WTC11 (cell line): ENCODE measurements at regions not wholly inside any gene's neighbourhood (a gene's known extent, or its start where the extent isn't known, plus 50 kb on each side); places are given as distances from the start of the nearest gene placed in this dataset.

Experiments
- CBFB ChIP-seq: sonication (generic); formaldehyde crosslinking; IDR thresholded peaks from 2 replicates; pipeline ENCODE4 v1.8.1; 2022; ENCODE audit warnings: mild to moderate bottlenecking, low read depth, missing genetic modification reagents
- CREB1 ChIP-seq: sonication (generic); formaldehyde crosslinking; IDR thresholded peaks from 2 replicates; pipeline ENCODE4 v1.8.0; 2023; ENCODE audit warnings: mild to moderate bottlenecking, missing genetic modification reagents
- TF ChIP-seq, protein P1 (sequence below): fragments of 200-600 bp; IDR thresholded peaks from 2 replicates; pipeline ENCODE4 v1.8.0; 2022; ENCODE audit warnings: antibody characterized with exemption
- TF ChIP-seq, protein P2 (sequence below): sonication (generic); formaldehyde crosslinking; conservative IDR thresholded peaks from 2 replicates; pipeline ENCODE4 v1.8.1; 2023; ENCODE audit warnings: mild to moderate bottlenecking, low read depth, missing genetic modification reagents, moderate library complexity

GRCh38 chr5:75891736-75892135 is 174.5 kb upstream of the POC5 start:
- TF ChIP-seq CBFB (CRISPR knock-in tag) = no peak
- TF ChIP-seq CREB1 (CRISPR knock-in tag) = no peak
- TF ChIP-seq, protein P1, sequence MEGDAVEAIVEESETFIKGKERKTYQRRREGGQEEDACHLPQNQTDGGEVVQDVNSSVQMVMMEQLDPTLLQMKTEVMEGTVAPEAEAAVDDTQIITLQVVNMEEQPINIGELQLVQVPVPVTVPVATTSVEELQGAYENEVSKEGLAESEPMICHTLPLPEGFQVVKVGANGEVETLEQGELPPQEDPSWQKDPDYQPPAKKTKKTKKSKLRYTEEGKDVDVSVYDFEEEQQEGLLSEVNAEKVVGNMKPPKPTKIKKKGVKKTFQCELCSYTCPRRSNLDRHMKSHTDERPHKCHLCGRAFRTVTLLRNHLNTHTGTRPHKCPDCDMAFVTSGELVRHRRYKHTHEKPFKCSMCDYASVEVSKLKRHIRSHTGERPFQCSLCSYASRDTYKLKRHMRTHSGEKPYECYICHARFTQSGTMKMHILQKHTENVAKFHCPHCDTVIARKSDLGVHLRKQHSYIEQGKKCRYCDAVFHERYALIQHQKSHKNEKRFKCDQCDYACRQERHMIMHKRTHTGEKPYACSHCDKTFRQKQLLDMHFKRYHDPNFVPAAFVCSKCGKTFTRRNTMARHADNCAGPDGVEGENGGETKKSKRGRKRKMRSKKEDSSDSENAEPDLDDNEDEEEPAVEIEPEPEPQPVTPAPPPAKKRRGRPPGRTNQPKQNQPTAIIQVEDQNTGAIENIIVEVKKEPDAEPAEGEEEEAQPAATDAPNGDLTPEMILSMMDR = no peak
- TF ChIP-seq, protein P2, sequence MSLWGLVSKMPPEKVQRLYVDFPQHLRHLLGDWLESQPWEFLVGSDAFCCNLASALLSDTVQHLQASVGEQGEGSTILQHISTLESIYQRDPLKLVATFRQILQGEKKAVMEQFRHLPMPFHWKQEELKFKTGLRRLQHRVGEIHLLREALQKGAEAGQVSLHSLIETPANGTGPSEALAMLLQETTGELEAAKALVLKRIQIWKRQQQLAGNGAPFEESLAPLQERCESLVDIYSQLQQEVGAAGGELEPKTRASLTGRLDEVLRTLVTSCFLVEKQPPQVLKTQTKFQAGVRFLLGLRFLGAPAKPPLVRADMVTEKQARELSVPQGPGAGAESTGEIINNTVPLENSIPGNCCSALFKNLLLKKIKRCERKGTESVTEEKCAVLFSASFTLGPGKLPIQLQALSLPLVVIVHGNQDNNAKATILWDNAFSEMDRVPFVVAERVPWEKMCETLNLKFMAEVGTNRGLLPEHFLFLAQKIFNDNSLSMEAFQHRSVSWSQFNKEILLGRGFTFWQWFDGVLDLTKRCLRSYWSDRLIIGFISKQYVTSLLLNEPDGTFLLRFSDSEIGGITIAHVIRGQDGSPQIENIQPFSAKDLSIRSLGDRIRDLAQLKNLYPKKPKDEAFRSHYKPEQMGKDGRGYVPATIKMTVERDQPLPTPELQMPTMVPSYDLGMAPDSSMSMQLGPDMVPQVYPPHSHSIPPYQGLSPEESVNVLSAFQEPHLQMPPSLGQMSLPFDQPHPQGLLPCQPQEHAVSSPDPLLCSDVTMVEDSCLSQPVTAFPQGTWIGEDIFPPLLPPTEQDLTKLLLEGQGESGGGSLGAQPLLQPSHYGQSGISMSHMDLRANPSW (CRISPR knock-in tag) = no peak
